GM23248 (cell line): ENCODE measurements at regions not wholly inside any gene's neighbourhood (a gene's known extent, or its start where the extent isn't known, plus 50 kb on each side); places are given as distances from the start of the nearest gene placed in this dataset.

ENCODE experiments used
- EZH2 ChIP-seq: fragments of 200-600 bp; sonication (generic); IDR thresholded peaks from 2 replicates; pipeline ENCODE4 v1.6.1; 2018; ENCODE audit warnings: antibody characterized with exemption, mild to moderate bottlenecking; ENCODE audit not compliant: insufficient read depth, poor library complexity, severe bottlenecking
- EZH2phosphoT487 ChIP-seq: fragments of 200-600 bp; sonication (generic); IDR thresholded peaks from 2 replicates; pipeline ENCODE4 v1.6.1; 2018; ENCODE audit warnings: antibody characterized with exemption, moderate library complexity, mild to moderate bottlenecking, low read depth; ENCODE audit not compliant: insufficient read depth

GRCh38 chr16:63684149-63685101, 1437.4 kb downstream of the CDH11 start:
- TF ChIP-seq EZH2phosphoT487, result no peak
- no peak for TF ChIP-seq EZH2
